ENCODE measurements at regions not wholly inside any gene's neighbourhood (a gene's known extent, or its start where the extent isn't known, plus 50 kb on each side); places are given as distances from the start of the nearest gene placed in this dataset.

DNA sequence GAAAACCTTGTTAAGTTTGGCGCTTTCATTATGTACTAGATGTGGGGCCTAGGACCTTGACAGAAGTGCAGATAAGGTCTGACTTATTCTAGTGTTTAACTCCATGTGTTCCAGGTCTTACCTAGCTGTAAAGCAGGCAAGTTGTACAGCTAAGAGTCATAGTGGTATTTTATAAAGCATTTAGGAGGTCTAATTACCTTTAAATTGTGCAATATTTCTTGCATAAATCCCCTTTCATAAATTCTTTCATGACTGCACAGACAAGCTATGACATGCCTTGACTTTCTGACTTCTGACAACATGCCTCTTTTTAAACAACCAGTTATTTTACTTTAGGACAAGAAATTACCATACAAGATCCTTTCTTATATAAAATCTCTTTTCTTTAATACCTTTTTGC lies 151.6 kb upstream of the VSTM2A start:
- H3K4me3 Mint-ChIP-seq: no peak overlapping the region
- H3K4me1 Mint-ChIP-seq: no peaks in the 10 kb centered on the region
- Histone ChIP-seq H2AFZ (ENCODE audit: insufficient read depth, low read depth, low read length, poor library complexity, severe bottlenecking) (no peak overlapping the region), H3K4me3 (replicated peaks in 1 of 3; ENCODE audit: low read depth in 2 of 3, low read length in 3 of 3) (no peak overlapping the region), H3K9me3 (replicated peaks in 1 of 2; ENCODE audit: control insufficient read depth in 1 of 2, insufficient read depth in 1 of 2, low read length in 2 of 2) (peaks cover 0 to 2% of the 10 kb centered on the region in 2 donors), H3K4me2 (replicated peaks; ENCODE audit: extremely low read depth, low read length, poor library complexity, severe bottlenecking) (no peak overlapping the region), H3K9ac (ENCODE audit: insufficient read depth, low read length, poor library complexity, severe bottlenecking) (no peak overlapping the region), H3K79me2 (ENCODE audit: insufficient read depth, low read length) (no peaks in the 10 kb centered on the region), H3K4me1 (ENCODE audit: control insufficient read depth in 1 of 2, insufficient read depth in 2 of 2, low read length in 2 of 2) (no peaks in the 10 kb centered on the region), H4K20me1 (ENCODE audit: insufficient read depth, low read length) (no peaks in the 10 kb centered on the region), H3K27ac (ENCODE audit: low read depth in 1 of 2, low read length in 2 of 2) (no peak overlapping the region), H3K27me3 (ENCODE audit: control insufficient read depth in 2 of 2, insufficient read depth in 2 of 2, low read length in 2 of 2) (no peaks in the 10 kb centered on the region), H3K36me3 (replicated peaks in 1 of 2; ENCODE audit: control insufficient read depth in 1 of 2, insufficient read depth in 2 of 2, low read length in 2 of 2) (no peaks in the 10 kb centered on the region)
- TF ChIP-seq, protein P1, sequence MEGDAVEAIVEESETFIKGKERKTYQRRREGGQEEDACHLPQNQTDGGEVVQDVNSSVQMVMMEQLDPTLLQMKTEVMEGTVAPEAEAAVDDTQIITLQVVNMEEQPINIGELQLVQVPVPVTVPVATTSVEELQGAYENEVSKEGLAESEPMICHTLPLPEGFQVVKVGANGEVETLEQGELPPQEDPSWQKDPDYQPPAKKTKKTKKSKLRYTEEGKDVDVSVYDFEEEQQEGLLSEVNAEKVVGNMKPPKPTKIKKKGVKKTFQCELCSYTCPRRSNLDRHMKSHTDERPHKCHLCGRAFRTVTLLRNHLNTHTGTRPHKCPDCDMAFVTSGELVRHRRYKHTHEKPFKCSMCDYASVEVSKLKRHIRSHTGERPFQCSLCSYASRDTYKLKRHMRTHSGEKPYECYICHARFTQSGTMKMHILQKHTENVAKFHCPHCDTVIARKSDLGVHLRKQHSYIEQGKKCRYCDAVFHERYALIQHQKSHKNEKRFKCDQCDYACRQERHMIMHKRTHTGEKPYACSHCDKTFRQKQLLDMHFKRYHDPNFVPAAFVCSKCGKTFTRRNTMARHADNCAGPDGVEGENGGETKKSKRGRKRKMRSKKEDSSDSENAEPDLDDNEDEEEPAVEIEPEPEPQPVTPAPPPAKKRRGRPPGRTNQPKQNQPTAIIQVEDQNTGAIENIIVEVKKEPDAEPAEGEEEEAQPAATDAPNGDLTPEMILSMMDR (IDR thresholded peaks at IDR 0.05): no peak
- no peak overlapping the region for H3K27ac Mint-ChIP-seq
- peaks cover 0 to 6% (median 2%) of the 10 kb centered on the region in 7 donors for H3K9me3 Mint-ChIP-seq
- H3K36me3 Mint-ChIP-seq: no peaks in the 10 kb centered on the region
- intact Hi-C loops (cut with micrococcal nuclease): no loop called here
- WGBS (ENCODE audit: insufficient coverage): no CpG with 5 or more reads among the region's 1 CpG
- no peak for DNase-seq
- no peaks in the 10 kb centered on the region for H3K27me3 Mint-ChIP-seq (ENCODE audit: low read depth in 3 of 3)

DNA sequence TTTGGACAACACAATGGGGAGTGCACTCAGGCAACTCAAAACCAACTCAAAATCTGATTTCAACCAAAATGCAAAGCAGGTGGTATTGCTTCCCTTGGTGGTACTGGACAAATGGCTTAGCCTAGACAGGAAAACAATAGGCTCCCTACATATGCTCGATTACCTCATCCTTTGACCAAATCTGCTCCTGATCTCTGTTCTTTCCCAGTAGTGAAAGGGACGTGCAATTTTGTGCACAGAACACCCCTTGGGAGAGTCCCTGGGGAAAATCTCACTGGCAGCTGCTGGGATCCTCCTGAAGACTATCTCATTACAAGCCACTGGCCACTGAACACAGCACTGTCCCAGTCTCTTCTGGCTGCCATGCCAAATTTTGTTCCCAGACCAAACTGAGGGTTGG lies 149.2 kb upstream of the VSTM2A start:
- Mint-ChIP-seq H3K4me1 (no peaks in the 10 kb centered on the region), H3K36me3 (no peaks in the 10 kb centered on the region), H3K27ac (no peak overlapping the region), H3K4me3 (no peak overlapping the region), H3K27me3 (ENCODE audit: low read depth in 3 of 3) (no peaks in the 10 kb centered on the region), H3K9me3 (peaks cover 0 to 6% (median 0%) of the 10 kb centered on the region in 7 donors)
- intact Hi-C loops (cut with micrococcal nuclease): no loop called here
- H3K79me2 ChIP-seq (ENCODE audit: insufficient read depth, low read length): no peaks in the 10 kb centered on the region
- TF ChIP-seq, protein P1 (IDR thresholded peaks at IDR 0.05): no peak
- H3K9me3 ChIP-seq (replicated peaks in 1 of 2; ENCODE audit: control insufficient read depth in 1 of 2, insufficient read depth in 1 of 2, low read length in 2 of 2): peaks cover 0 to 2% of the 10 kb centered on the region in 2 donors
- H4K20me1 ChIP-seq (ENCODE audit: insufficient read depth, low read length): no peaks in the 10 kb centered on the region
- H3K4me3 ChIP-seq (replicated peaks in 1 of 3; ENCODE audit: low read depth in 2 of 3, low read length in 3 of 3): no peak overlapping the region
- H3K27ac ChIP-seq (ENCODE audit: low read depth in 1 of 2, low read length in 2 of 2): no peak overlapping the region
- WGBS (ENCODE audit: insufficient coverage): 81% methylated on average over 2 of the region's 2 CpGs
- H3K27me3 ChIP-seq (ENCODE audit: control insufficient read depth in 2 of 2, insufficient read depth in 2 of 2, low read length in 2 of 2): no peaks in the 10 kb centered on the region
- H3K9ac ChIP-seq (ENCODE audit: insufficient read depth, low read length, poor library complexity, severe bottlenecking): no peak overlapping the region
- H3K4me2 ChIP-seq (replicated peaks; ENCODE audit: extremely low read depth, low read length, poor library complexity, severe bottlenecking): no peak overlapping the region
- no peak for DNase-seq
- H3K36me3 ChIP-seq (replicated peaks in 1 of 2; ENCODE audit: control insufficient read depth in 1 of 2, insufficient read depth in 2 of 2, low read length in 2 of 2): no peaks in the 10 kb centered on the region
- no peaks in the 10 kb centered on the region for H3K4me1 ChIP-seq (ENCODE audit: control insufficient read depth in 1 of 2, insufficient read depth in 2 of 2, low read length in 2 of 2)
- H2AFZ ChIP-seq (ENCODE audit: insufficient read depth, low read depth, low read length, poor library complexity, severe bottlenecking): no peak overlapping the region

Measured in CD14-positive monocyte (primary cell).